H9 (cell line): ENCODE measurements at regions not wholly inside any gene's neighbourhood (a gene's known extent, or its start where the extent isn't known, plus 50 kb on each side); places are given as distances from the start of the nearest gene placed in this dataset.

Experiments
- DNase-seq: peaks from one replicate; pipeline ENCODE4 v3.0.0-alpha.2; 2017
- H2AFZ ChIP-seq: one replicate; pipeline ENCODE4 v1.6.1; 2013; ENCODE audit warnings: mild to moderate bottlenecking, low read length, control low read depth, moderate library complexity
- H2AK5ac ChIP-seq: 2 replicates; pipeline ENCODE4 v1.6.1; 2013; ENCODE audit warnings: low read length, control low read depth, mixed read lengths; ENCODE audit not compliant: insufficient read length
- H2BK120ac ChIP-seq: one replicate; pipeline ENCODE4 v1.6.1; 2013; ENCODE audit warnings: low read depth, mild to moderate bottlenecking, low read length, control low read depth, inconsistent platforms; ENCODE audit not compliant: poor library complexity, severe bottlenecking
- H2BK12ac ChIP-seq: 2 replicates; pipeline ENCODE4 v1.6.1; 2013; ENCODE audit warnings: low read length, control low read depth, mixed read lengths, low read depth; ENCODE audit not compliant: insufficient read length
- H2BK15ac ChIP-seq: 2 replicates; pipeline ENCODE4 v1.6.1; 2013; ENCODE audit warnings: low read depth, low read length, control low read depth
- H2BK20ac ChIP-seq: one replicate; pipeline ENCODE4 v1.6.1; 2013; ENCODE audit warnings: low read depth, mild to moderate bottlenecking, low read length, control low read depth, inconsistent platforms; ENCODE audit not compliant: poor library complexity, severe bottlenecking
- H2BK5ac ChIP-seq: 2 replicates; pipeline ENCODE4 v1.6.1; 2013; ENCODE audit warnings: low read length, control low read depth, mixed read lengths; ENCODE audit not compliant: insufficient read length
- H3K14ac ChIP-seq: 2 replicates; pipeline ENCODE4 v1.6.1; 2013; ENCODE audit warnings: low read length, control low read depth; ENCODE audit not compliant: insufficient read depth
- H3K18ac ChIP-seq: 2 replicates; pipeline ENCODE4 v1.6.1; 2013; ENCODE audit warnings: low read depth, mild to moderate bottlenecking, mixed read lengths, low read length, control low read depth; ENCODE audit not compliant: insufficient read length
- H3K23ac ChIP-seq: 2 replicates; pipeline ENCODE4 v1.6.1; 2013; ENCODE audit warnings: low read length, control low read depth, mixed read lengths, low read depth; ENCODE audit not compliant: insufficient read length
- H3K23me2 ChIP-seq: 2 replicates; pipeline ENCODE4 v1.6.1; 2013; ENCODE audit warnings: low read depth, mild to moderate bottlenecking, mixed read lengths, low read length, control low read depth; ENCODE audit not compliant: insufficient read length, poor library complexity, severe bottlenecking
- H3K27ac ChIP-seq: 2 replicates; pipeline ENCODE4 v1.5.1; 2013; ENCODE audit warnings: low read length, control low read depth, mixed read lengths, low read depth; ENCODE audit not compliant: insufficient read length
- H3K27me3 ChIP-seq: 2 replicates; pipeline ENCODE4 v1.6.1; 2013; ENCODE audit warnings: low read length, control low read depth, inconsistent platforms; ENCODE audit not compliant: insufficient read depth
- H3K4ac ChIP-seq: 2 replicates; pipeline ENCODE4 v1.6.1; 2013; ENCODE audit warnings: low read depth, mild to moderate bottlenecking, control low read depth, inconsistent platforms, low read length, moderate library complexity
- H3K4me1 ChIP-seq: 2 replicates; pipeline ENCODE4 v1.6.1; 2013; ENCODE audit warnings: low read length, control low read depth, inconsistent platforms; ENCODE audit not compliant: insufficient read depth
- H3K4me2 ChIP-seq: 2 replicates; pipeline ENCODE4 v1.6.1; 2013; ENCODE audit warnings: low read length, control low read depth, mixed read lengths; ENCODE audit not compliant: insufficient read length, insufficient read depth
- H3K56ac ChIP-seq: 2 replicates; pipeline ENCODE4 v1.6.1; 2013; ENCODE audit warnings: low read depth, mild to moderate bottlenecking, mixed read lengths, low read length, control low read depth; ENCODE audit not compliant: insufficient read length
- H3K79me1 ChIP-seq: 2 replicates; pipeline ENCODE4 v1.6.1; 2013; ENCODE audit warnings: low read depth, mild to moderate bottlenecking, moderate library complexity, low read length, control low read depth, inconsistent platforms; ENCODE audit not compliant: insufficient read depth, poor library complexity, severe bottlenecking
- H3K79me2 ChIP-seq: 2 replicates; pipeline ENCODE4 v1.6.1; 2013; ENCODE audit warnings: low read length, control low read depth, inconsistent platforms; ENCODE audit not compliant: insufficient read depth
- H3K9ac ChIP-seq: 2 replicates; pipeline ENCODE4 v1.6.1; 2013; ENCODE audit warnings: low read length, control low read depth, mixed read lengths; ENCODE audit not compliant: insufficient read length; ENCODE audit errors: extremely low read depth
- H3K9me3 ChIP-seq: one replicate; pipeline ENCODE4 v1.6.1; 2013; ENCODE audit warnings: low read depth, low read length, inconsistent platforms; ENCODE audit not compliant: control insufficient read depth
- H3T11ph ChIP-seq: one replicate; pipeline ENCODE4 v1.6.1; 2013; ENCODE audit warnings: mild to moderate bottlenecking, low read length, control low read depth, inconsistent platforms
- H4K20me1 ChIP-seq: one replicate; pipeline ENCODE4 v1.6.1; 2013; ENCODE audit not compliant: control insufficient read depth, insufficient read length, insufficient read depth
- H4K5ac ChIP-seq: 2 replicates; pipeline ENCODE4 v1.6.1; 2013; ENCODE audit warnings: low read depth, mild to moderate bottlenecking, mixed read lengths, low read length, control low read depth; ENCODE audit not compliant: insufficient read length
- H4K8ac ChIP-seq: replicated peaks from 2 replicates; pipeline ENCODE4 v1.6.1; 2013; ENCODE audit warnings: low read length, control low read depth, mixed read lengths, low read depth; ENCODE audit not compliant: insufficient read length
- H4K91ac ChIP-seq: 2 replicates; pipeline ENCODE4 v1.6.1; 2013; ENCODE audit warnings: low read depth, mild to moderate bottlenecking, moderate library complexity, mixed read lengths, low read length, control low read depth; ENCODE audit not compliant: insufficient read length
- H3K27ac Mint-ChIP-seq, 3 experiments: 2 replicates in 2 of 3; 3 replicates in 1 of 3; pipeline ENCODE4 v1.8.0; 2020 to 2021; ENCODE audit warnings: mixed read lengths in 3 of 3, mild to moderate bottlenecking in 1 of 3, moderate library complexity in 1 of 3
- H3K27me3 Mint-ChIP-seq: 2 replicates; pipeline ENCODE4 v1.8.0; 2021; ENCODE audit warnings: low read depth, mild to moderate bottlenecking, moderate library complexity, mixed read lengths
- H3K36me3 Mint-ChIP-seq, 3 experiments: 2 replicates in 2 of 3; 3 replicates in 1 of 3; pipeline ENCODE4 v1.8.0; 2020 to 2021; ENCODE audit warnings: low read depth in 3 of 3, mixed read lengths in 3 of 3; ENCODE audit not compliant: insufficient read depth in 1 of 3
- H3K4me1 Mint-ChIP-seq, 2 experiments: 2 replicates each; pipeline ENCODE4 v1.8.0; 2020; ENCODE audit warnings: mixed read lengths in 2 of 2
- H3K4me3 Mint-ChIP-seq, 2 experiments: 2 replicates in 1 of 2; 3 replicates in 1 of 2; pipeline ENCODE4 v1.8.0; 2020 to 2021; ENCODE audit warnings: mild to moderate bottlenecking in 2 of 2, mixed read lengths in 2 of 2, moderate library complexity in 1 of 2
- H3K9me3 Mint-ChIP-seq, 2 experiments: 2 replicates in 1 of 2; 3 replicates in 1 of 2; pipeline ENCODE4 v1.8.0; 2020; ENCODE audit warnings: mild to moderate bottlenecking in 2 of 2, mixed read lengths in 2 of 2, moderate library complexity in 1 of 2
- WGBS: extraction: QIAGEN DNeasy Blood & Tissue Kit; methylation state at CpG from one replicate; pipeline ENCODE4 v1.1.7; 2013; ENCODE audit warnings: missing lambda C conversion rate, low lambda C conversion rate, mixed read lengths; ENCODE audit not compliant: insufficient read length; ENCODE audit errors: extremely low coverage; 5-methylcytosine and 5-hydroxymethylcytosine counted together
- TF ChIP-seq, protein P1 (sequence below): fragments of 200-600 bp; sonication (generic); conservative IDR thresholded peaks from 3 replicates; pipeline ENCODE4 v1.8.0; 2021; ENCODE audit warnings: antibody characterized with exemption, mild to moderate bottlenecking

GRCh38 chr1:223048026-223048425 lies 95.0 kb downstream of the TLR5 start:
- H2AK5ac ChIP-seq: no peak overlapping the region
- no peak overlapping the region for H2BK5ac ChIP-seq
- Mint-ChIP-seq H3K4me3 (no peak overlapping the region), H3K27me3 (no peaks in the 10 kb centered on the region; the same call in 1 of the 2 replicates), H3K9me3 (peaks cover 27 to 31% of the 10 kb centered on the region in 2 experiments), H3K36me3 (peaks cover 33 to 56% (median 40%) of the 10 kb centered on the region in 3 experiments), H3K27ac (no peak overlapping the region), H3K4me1 (no peaks in the 10 kb centered on the region; a peak in 2 of 4 replicates)
- no peak overlapping the region for H3K14ac ChIP-seq
- H4K91ac ChIP-seq: no peak overlapping the region
- no peak overlapping the region for H4K5ac ChIP-seq
- H2BK12ac ChIP-seq: no peak overlapping the region
- H3K9me3 ChIP-seq: peaks cover 12% of the 10 kb centered on the region
- no peaks in the 10 kb centered on the region for H3K23me2 ChIP-seq
- H2BK20ac ChIP-seq: no peak overlapping the region
- H3K4me1 ChIP-seq: no peaks in the 10 kb centered on the region
- no peaks in the 10 kb centered on the region for H3K79me1 ChIP-seq
- H3K56ac ChIP-seq: no peak overlapping the region
- peaks cover 2% of the 10 kb centered on the region for H4K20me1 ChIP-seq
- H3T11ph ChIP-seq: no peak overlapping the region
- no peaks in the 10 kb centered on the region for H3K27me3 ChIP-seq
- no peak for DNase-seq
- H3K4ac ChIP-seq: no peak overlapping the region
- H3K4me2 ChIP-seq: no peak overlapping the region
- H3K23ac ChIP-seq: no peak overlapping the region
- no peak overlapping the region for H2BK120ac ChIP-seq
- no peak overlapping the region for H2AFZ ChIP-seq
- H3K79me2 ChIP-seq: no peaks in the 10 kb centered on the region
- H3K18ac ChIP-seq: no peak overlapping the region
- no peak overlapping the region for H4K8ac ChIP-seq
- TF ChIP-seq, protein P1, sequence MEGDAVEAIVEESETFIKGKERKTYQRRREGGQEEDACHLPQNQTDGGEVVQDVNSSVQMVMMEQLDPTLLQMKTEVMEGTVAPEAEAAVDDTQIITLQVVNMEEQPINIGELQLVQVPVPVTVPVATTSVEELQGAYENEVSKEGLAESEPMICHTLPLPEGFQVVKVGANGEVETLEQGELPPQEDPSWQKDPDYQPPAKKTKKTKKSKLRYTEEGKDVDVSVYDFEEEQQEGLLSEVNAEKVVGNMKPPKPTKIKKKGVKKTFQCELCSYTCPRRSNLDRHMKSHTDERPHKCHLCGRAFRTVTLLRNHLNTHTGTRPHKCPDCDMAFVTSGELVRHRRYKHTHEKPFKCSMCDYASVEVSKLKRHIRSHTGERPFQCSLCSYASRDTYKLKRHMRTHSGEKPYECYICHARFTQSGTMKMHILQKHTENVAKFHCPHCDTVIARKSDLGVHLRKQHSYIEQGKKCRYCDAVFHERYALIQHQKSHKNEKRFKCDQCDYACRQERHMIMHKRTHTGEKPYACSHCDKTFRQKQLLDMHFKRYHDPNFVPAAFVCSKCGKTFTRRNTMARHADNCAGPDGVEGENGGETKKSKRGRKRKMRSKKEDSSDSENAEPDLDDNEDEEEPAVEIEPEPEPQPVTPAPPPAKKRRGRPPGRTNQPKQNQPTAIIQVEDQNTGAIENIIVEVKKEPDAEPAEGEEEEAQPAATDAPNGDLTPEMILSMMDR: no peak
- no CpG with 5 or more reads among the region's 2 CpGs for WGBS
- H2BK15ac ChIP-seq: no peak overlapping the region
- H3K9ac ChIP-seq: no peak overlapping the region
- no peak overlapping the region for H3K27ac ChIP-seq
